Neural progenitor cell (in vitro differentiated cells): ENCODE measurements at regions not wholly inside any gene's neighbourhood (a gene's known extent, or its start where the extent isn't known, plus 50 kb on each side); places are given as distances from the start of the nearest gene placed in this dataset.

Experiments
- DNase-seq: peaks from one replicate; pipeline ENCODE4 v3.0.0-alpha.2; 2016; ENCODE audit warnings: low spot score
- H2AFZ ChIP-seq: fragments of 200-600 bp; sonication (generic); replicated peaks from 2 replicates; pipeline ENCODE4 v1.6.1; 2016; ENCODE audit warnings: antibody characterized with exemption
- H3F3A ChIP-seq: fragments of 200-600 bp; sonication (generic); 2 replicates; pipeline ENCODE4 v1.6.1; 2016; ENCODE audit warnings: antibody characterized with exemption, low read depth
- H3K27ac ChIP-seq: fragments of 200-600 bp; sonication (generic); 2 replicates; pipeline ENCODE4 v1.5.1; 2016; ENCODE audit warnings: mild to moderate bottlenecking
- H3K27me3 ChIP-seq: fragments of 200-600 bp; sonication (generic); 2 replicates; pipeline ENCODE4 v1.6.1; 2016; ENCODE audit warnings: mild to moderate bottlenecking, moderate library complexity
- H3K36me3 ChIP-seq: fragments of 200-600 bp; sonication (generic); 2 replicates; pipeline ENCODE4 v1.5.1; 2016
- H3K4me1 ChIP-seq: fragments of 200-600 bp; sonication (generic); 2 replicates; pipeline ENCODE4 v1.6.1; 2016; ENCODE audit warnings: mixed run types
- H3K4me2 ChIP-seq: fragments of 200-600 bp; sonication (generic); 2 replicates; pipeline ENCODE4 v1.6.1; 2016
- H3K4me3 ChIP-seq: fragments of 200-600 bp; sonication (generic); 2 replicates; pipeline ENCODE4 v1.5.1; 2016
- H3K79me2 ChIP-seq: fragments of 200-600 bp; sonication (generic); 2 replicates; pipeline ENCODE4 v1.6.1; 2016; ENCODE audit warnings: low read depth
- H3K9ac ChIP-seq: fragments of 200-600 bp; sonication (generic); 2 replicates; pipeline ENCODE4 v1.6.1; 2016
- H3K9me3 ChIP-seq: fragments of 200-600 bp; sonication (generic); 2 replicates; pipeline ENCODE4 v1.5.1; 2016; ENCODE audit warnings: low read depth
- H4K20me1 ChIP-seq: fragments of 200-600 bp; sonication (generic); 2 replicates; pipeline ENCODE4 v1.6.1; 2016; ENCODE audit warnings: low read depth
- H3K27ac Mint-ChIP-seq: 3 replicates; pipeline ENCODE4 v1.8.0; 2021; ENCODE audit warnings: mixed read lengths
- H3K27me3 Mint-ChIP-seq: 2 replicates; pipeline ENCODE4 v1.8.0; 2022; ENCODE audit warnings: low read depth, mild to moderate bottlenecking, inconsistent platforms, moderate library complexity, mixed read lengths; ENCODE audit not compliant: insufficient read depth
- H3K36me3 Mint-ChIP-seq: 3 replicates; pipeline ENCODE4 v1.8.0; 2021; ENCODE audit warnings: mixed read lengths
- H3K4me1 Mint-ChIP-seq: 3 replicates; pipeline ENCODE4 v1.8.0; 2021; ENCODE audit warnings: mixed read lengths
- H3K4me3 Mint-ChIP-seq: 3 replicates; pipeline ENCODE4 v1.8.0; 2021; ENCODE audit warnings: mild to moderate bottlenecking, moderate library complexity, mixed read lengths
- H3K9me3 Mint-ChIP-seq: 3 replicates; pipeline ENCODE4 v1.8.0; 2020; ENCODE audit warnings: mixed read lengths
- CTCF ChIP-seq: fragments of 200-600 bp; sonication (generic); IDR thresholded peaks from 2 replicates; pipeline ENCODE4 v1.5.1; 2017; ENCODE audit warnings: antibody characterized with exemption, mild to moderate bottlenecking
- EZH2 ChIP-seq: fragments of 200-600 bp; sonication (generic); IDR thresholded peaks from 2 replicates; pipeline ENCODE4 v1.6.1; 2017; ENCODE audit warnings: antibody characterized with exemption, mild to moderate bottlenecking, moderate library complexity
- EZH2phosphoT487 ChIP-seq: fragments of 200-600 bp; sonication (generic); IDR thresholded peaks from 2 replicates; pipeline ENCODE4 v1.6.1; 2017; ENCODE audit warnings: antibody characterized with exemption

GRCh38 chr3:160170409-160171370, 54.5 kb upstream of the C3orf80 start:
- no peak overlapping the region for H3K4me3 ChIP-seq
- H3K27ac ChIP-seq, result no peak overlapping the region
- DNase-seq, result no peak
- peaks cover 4% of the 10 kb centered on the region for H3K9me3 Mint-ChIP-seq
- no peaks in the 10 kb centered on the region for H3K36me3 Mint-ChIP-seq
- H4K20me1 ChIP-seq, result no peaks in the 10 kb centered on the region
- no peaks in the 10 kb centered on the region for H3K9me3 ChIP-seq
- peaks cover 3% of the 10 kb centered on the region for H3K4me1 Mint-ChIP-seq
- no peaks in the 10 kb centered on the region for H3K27me3 Mint-ChIP-seq
- H3F3A ChIP-seq, result no peaks in the 10 kb centered on the region
- TF ChIP-seq EZH2, result no peak
- TF ChIP-seq EZH2phosphoT487, result no peak
- H3K36me3 ChIP-seq, result no peaks in the 10 kb centered on the region
- H3K9ac ChIP-seq, result no peak overlapping the region
- H2AFZ ChIP-seq, result no peak overlapping the region
- H3K27me3 ChIP-seq, result no peaks in the 10 kb centered on the region
- no peaks in the 10 kb centered on the region for H3K79me2 ChIP-seq
- no peak overlapping the region for H3K4me2 ChIP-seq
- no peaks in the 10 kb centered on the region for H3K4me1 ChIP-seq
- no peak overlapping the region for H3K27ac Mint-ChIP-seq
- H3K4me3 Mint-ChIP-seq, result no peak overlapping the region

GRCh38 chr3:160171813-160172212, 53.4 kb upstream of the C3orf80 start:
- no peak for DNase-seq
- Histone ChIP-seq H3K36me3 (no peaks in the 10 kb centered on the region), H3K27ac (no peak overlapping the region), H3K79me2 (no peaks in the 10 kb centered on the region), H4K20me1 (no peaks in the 10 kb centered on the region), H3K4me2 (no peak overlapping the region), H3K27me3 (no peaks in the 10 kb centered on the region), H3K4me1 (no peaks in the 10 kb centered on the region), H3K9ac (no peak overlapping the region), H2AFZ (no peak overlapping the region), H3F3A (no peaks in the 10 kb centered on the region), H3K9me3 (no peaks in the 10 kb centered on the region), H3K4me3 (no peak overlapping the region)
- H3K36me3 Mint-ChIP-seq, result no peaks in the 10 kb centered on the region
- no peak overlapping the region for H3K27ac Mint-ChIP-seq
- peaks cover 3% of the 10 kb centered on the region for H3K4me1 Mint-ChIP-seq
- no peaks in the 10 kb centered on the region for H3K27me3 Mint-ChIP-seq
- no peaks in the 10 kb centered on the region for H3K9me3 Mint-ChIP-seq
- H3K4me3 Mint-ChIP-seq, result no peak overlapping the region
- no peak for TF ChIP-seq EZH2
- TF ChIP-seq EZH2phosphoT487, result no peak
- no peak for TF ChIP-seq CTCF

GRCh38 chr3:160174621-160175020, 50.6 kb upstream of the C3orf80 start:
- Mint-ChIP-seq H3K4me3 (no peak overlapping the region), H3K27me3 (no peaks in the 10 kb centered on the region), H3K36me3 (peaks cover 3% of the 10 kb centered on the region), H3K9me3 (peaks cover 6% of the 10 kb centered on the region), H3K4me1 (no peaks in the 10 kb centered on the region), H3K27ac (no peak overlapping the region)
- H3K4me2 ChIP-seq, result no peak overlapping the region
- no peaks in the 10 kb centered on the region for H3K27me3 ChIP-seq
- no peak overlapping the region for H3K9ac ChIP-seq
- H3F3A ChIP-seq, result no peaks in the 10 kb centered on the region
- no peak overlapping the region for H3K27ac ChIP-seq
- H3K36me3 ChIP-seq, result no peaks in the 10 kb centered on the region
- no peaks in the 10 kb centered on the region for H4K20me1 ChIP-seq
- DNase-seq, result no peak
- H2AFZ ChIP-seq, result no peak overlapping the region
- peaks cover 2% of the 10 kb centered on the region for H3K4me1 ChIP-seq
- no peaks in the 10 kb centered on the region for H3K9me3 ChIP-seq
- TF ChIP-seq CTCF (no peak), EZH2phosphoT487 (no peak)
- H3K4me3 ChIP-seq, result no peak overlapping the region
- no peaks in the 10 kb centered on the region for H3K79me2 ChIP-seq
